NCI-H748 treated with DMSO at 0.1 percent for 48 hours (cell line): ENCODE measurements at regions not wholly inside any gene's neighbourhood (a gene's known extent, or its start where the extent isn't known, plus 50 kb on each side); places are given as distances from the start of the nearest gene placed in this dataset.
A peak's percentile ranks its signal among the peaks of the same experiment; 100 is the strongest.

Experiments used
- DNase-seq: peaks from one replicate; lab custom pipeline; 2025; lab: John Stamatoyannopoulos, UW

DNA sequence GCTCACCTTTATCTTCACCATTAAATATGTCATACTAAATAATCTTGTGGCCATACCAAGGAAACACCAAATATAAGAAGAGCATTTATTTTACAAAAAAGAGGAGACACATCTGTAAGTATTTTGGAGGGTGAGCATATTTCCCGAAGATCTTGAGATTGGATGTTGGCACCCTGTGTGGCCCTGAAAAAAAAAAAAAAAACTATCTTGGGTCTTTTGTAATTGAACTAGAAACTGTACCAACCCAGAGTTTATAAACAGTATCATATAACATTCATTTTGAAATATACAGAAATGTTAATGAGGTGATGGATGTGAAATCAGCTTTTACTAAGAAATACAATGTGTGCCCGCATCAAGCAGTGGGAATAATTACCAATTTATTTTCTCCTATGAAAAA lies 104.0 kb upstream of the FRMD6 start:
- no peak for DNase-seq

DNA sequence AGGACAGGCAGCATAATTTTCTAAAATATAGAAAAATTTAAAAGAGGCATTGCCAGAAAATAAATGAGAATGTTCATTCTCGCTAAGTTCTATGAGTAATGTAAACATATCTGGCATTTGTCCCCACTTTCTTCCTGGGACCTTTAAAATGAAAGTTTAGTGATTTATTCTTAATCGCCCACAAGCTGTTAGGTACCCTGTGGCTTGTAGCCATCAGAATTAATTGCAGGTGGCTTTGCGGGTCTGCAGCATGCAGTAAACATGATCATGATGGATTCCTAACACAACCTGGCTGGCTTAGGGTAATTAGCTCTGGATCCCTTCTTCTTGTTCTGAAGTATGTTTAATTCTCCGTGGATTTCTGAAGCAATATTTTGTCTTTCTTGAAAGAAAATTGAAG lies 103.5 kb upstream of the FRMD6 start:
- no peak for DNase-seq

DNA sequence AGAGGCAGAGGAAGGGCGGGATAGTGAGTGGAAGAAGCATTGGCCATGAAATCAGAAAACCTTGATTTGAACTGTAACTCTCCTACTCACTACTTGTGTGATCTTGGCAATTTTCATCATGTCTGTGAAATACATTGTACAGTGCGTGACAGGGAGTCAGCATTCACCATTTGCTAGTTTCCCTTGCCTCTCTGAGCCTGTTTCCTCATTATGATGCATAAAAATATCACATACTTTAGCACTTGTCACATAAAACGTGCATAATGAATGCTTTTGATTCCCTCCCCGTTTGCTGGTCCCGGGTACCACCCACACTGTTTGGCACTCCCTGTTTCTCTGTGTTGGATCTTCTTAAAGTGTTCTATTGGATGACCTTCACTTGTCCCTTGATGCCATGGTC lies 101.1 kb upstream of the FRMD6 start:
- DNase-seq: no peak

DNA sequence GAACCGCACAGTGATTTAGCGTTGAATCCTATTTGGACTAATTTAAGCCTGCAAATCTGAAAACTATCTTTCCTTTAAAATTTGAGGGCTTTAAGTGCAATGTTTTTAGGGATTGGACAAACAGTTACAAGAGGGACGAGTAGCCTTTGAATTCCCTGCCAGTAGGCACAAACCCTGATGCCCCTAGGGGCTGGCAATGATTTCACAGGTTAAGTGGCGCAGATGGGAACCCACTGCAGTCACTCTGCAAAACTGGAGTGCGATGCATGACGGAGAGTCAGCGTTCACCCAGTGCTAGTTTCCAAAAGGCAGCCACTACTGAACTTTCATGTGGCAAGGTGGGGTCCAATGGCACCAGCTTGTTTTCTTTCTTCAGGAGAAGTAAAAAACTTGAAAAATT lies 99.4 kb upstream of the FRMD6 start:
- DNase-seq: no peak

DNA sequence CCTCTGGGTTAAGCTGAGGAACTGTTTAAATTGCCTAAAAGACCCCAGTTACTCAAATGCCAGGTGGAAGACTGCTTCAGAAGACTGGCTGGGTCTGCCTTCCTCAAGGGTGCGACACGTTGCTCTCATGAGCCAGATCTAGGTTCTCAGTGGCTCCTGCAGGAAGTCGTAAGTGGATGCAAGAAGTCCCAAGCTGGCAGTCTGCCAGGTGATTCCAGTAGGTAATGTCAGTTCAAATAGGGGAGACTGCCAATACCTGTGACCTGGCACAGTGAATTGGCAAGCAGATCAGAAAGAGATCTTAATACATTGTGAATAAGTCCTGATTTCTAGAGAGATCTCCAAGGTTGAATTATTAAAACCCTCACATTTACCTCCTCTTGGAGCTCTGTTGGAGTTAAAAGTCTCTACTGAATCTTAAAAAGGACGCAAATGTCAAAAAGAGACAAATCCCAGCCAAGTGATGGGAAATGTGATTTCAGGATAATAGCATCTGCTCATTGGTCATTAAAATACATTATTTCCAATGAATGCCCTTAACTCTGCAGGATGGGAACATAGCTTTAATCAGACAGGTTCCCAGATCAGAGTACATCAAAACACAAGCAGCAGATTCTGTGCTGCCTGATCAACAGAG lies 98.8 kb upstream of the FRMD6 start:
- DNase-seq: peak; percentile 14

DNA sequence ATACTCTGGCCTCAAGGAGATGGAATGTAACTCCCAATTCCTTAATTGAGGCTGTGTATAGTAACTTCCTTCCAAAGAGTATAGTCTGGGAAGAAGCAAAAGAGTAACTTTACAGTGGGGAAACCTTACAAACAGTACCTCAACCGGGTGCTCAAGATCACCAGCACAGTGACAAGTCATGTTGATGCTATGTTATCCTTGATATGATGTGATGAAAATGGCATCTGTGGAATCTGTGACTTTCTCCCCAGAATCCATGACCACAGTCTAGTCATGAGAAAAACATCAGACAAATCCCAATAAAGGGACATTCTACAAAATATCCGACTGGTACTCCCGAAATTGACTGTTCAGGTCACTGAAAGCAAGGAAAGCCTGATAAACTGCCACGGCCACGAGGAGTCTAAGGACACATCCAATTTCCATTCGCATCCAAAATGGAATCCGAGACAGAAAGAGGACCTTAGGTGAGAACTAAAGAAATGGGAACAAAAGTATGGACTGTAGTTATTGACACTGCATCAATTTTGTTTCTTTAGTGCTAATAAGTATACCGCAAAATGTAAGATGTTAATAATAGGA lies 97.3 kb upstream of the FRMD6 start:
- DNase-seq: no peak

DNA sequence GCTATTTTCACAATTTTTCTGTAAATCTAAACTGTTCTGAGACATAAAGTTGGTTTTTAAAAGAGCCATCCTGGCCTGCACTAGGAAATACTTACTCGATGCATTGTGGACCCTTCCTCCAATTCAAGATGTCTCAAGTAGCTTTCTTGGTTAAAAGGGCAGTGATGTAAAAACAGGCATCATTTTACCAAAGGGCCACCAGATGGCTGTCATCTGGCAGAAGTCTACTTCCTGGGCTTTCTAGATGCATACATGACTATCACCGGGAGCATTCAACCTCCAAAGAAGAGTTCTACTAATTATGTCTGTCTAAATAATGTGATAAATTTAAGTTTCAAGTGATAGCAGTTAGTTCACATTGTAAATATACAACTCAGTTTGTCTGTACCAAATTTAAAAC lies 96.8 kb upstream of the FRMD6 start:
- DNase-seq: no peak

DNA sequence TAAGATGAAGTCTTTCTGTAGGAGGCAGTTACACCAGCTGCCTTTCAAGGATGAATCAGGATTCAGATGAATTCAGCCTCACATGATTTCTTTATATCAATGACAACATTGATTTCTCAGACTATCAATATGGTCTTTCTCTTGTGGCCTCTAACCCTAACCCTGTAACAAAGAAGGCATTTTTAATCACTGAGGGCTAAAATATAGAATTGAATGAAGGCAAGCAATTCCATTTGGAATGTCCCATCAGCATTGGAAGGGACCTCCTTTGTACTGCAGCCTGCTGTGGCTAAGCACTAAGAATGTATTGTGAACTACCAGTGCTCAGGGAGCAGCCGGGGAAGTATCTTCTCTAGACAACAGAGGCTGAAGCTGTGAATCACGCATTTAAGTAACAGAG lies 90.6 kb upstream of the FRMD6 start:
- DNase-seq: no peak

DNA sequence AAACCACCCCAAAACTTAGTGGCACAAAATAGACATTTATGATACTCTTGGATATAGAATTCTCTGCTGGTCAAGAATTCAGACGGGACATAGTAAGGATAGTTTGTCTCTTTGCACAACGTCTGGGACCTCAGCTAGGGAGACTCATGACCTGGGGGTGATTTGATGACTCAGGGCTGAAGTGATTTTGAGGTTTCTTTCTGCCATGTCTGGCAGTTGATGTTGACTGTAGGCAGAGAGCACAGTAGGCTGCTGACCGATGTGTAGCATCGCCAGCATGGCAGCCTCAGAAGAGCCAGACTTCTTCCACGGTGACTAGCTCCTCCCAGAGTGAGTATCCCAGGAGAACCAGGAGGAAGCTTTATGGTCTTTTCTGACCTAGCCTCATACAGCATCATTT lies 88.9 kb upstream of the FRMD6 start:
- DNase-seq: no peak

DNA sequence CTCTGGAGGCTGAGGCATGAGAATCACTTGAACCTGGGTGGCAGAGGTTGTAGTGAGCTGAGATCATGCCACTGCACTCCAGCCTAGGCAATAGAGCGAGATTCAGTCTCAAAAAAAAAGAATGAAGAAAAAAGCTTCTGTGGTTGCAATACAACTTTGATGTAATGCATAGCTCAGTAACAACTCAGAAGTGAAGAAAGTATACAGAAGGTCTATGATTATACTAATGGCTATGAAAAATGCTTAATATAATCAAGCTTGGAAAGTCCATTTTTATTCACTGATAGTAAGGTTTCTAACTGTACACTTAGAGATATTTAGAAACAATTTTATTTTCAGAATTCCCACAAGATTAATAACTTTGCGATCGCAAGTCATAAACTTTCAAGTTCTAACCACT lies 88.2 kb upstream of the FRMD6 start:
- DNase-seq: no peak

DNA sequence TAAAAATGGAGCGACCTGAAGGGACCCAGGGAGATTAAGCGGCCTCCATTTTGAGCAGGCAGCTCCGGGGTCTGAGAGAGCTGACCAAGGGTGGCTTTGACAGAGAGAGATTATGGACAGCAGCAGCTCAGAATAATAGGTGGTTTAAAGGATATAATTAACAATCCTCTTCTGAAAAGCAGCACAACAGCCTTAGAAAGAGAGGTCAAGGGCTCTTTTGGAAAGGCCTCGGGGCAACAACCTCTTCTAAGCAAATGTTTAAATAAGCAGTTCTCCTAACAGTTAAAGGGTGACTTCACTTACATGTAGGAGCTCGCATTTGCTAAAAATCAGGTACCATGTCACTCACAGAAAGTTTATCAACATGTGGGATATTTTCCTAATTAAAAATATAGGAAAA lies 87.2 kb upstream of the FRMD6 start:
- DNase-seq: peak; percentile 56

DNA sequence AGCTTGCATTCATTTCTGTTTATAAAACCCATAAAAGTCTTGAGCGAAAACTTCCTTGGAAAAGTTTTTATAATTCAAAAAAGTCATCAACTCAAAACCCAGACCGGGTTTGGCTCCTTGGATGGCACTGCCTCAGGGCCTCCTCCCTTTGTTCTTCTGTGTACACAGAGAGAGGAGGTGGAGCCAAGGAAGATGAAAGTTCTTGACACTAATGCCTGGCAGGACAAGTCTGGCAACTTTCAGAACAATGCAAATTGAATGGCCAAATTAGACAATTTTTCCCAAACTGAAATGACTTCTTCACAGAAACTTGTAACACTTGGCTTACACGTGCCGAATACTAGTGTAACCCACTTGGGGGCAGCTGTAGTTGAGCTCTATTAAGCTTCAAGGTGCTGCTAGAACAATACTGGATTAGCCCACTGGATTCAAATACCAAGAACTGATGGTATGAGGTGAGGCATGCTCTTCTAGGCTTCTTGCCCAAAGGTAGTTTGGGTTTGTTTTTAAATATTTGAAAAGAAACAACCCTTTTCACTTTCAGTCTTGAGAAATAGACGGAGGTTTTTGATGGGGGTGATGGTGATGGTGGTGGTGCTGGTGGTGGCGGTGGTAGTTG lies 86.6 kb upstream of the FRMD6 start:
- DNase-seq: no peak

DNA sequence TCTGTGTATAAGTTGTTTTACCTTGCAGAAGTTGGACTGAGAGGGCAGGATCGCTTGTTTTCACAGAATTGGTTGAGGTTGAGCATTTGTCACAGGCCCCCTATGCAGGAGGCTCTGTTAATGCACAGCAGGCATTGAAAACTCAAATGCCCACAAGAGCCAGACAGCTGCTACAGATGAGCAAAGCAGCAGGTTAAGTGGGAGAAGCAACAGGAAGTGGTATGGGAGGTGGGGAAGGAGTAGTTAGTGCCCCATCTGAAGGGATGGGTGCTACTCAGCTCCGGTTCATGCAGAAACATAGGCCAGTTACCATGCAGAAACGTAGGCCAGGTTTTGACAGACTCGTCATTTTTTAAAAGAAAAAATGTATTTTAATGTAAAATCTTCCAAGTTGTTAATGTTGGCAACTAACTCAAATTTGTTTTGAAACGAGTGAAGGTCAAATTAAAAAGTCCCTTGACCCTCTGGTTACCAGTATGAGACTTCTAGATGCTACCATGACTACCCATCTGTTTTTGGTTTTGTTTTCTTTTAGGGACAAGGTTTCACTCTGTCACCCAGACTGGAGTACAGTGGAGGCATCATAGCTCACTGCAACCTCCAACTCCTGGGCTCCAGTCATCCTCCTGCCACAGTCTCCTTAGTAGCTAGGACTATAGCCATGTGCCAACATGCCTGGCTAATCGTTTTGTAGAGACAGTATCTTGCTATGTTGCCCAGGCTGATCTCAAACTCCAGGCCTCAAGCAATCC lies 84.7 kb upstream of the FRMD6 start:
- DNase-seq: no peak

DNA sequence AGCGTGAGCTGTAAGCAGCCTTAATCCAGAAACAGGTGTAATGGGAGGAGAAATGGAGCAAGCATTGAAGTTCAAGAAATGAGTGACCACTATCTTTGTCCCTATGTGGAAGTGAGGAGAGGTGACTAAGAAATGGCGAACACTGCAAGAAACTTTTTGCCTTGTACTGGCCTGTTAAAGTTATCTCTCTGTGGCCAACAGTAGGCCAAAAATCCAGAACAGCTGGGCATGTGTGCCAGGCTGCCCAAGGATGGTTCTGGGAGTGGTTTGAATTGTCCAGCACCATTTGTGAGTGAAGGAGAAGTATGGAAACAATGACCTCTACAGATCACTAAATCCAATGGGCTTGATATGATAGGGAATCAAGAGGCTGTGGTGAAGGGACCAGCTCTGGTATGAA lies 83.3 kb upstream of the FRMD6 start:
- no peak for DNase-seq

DNA sequence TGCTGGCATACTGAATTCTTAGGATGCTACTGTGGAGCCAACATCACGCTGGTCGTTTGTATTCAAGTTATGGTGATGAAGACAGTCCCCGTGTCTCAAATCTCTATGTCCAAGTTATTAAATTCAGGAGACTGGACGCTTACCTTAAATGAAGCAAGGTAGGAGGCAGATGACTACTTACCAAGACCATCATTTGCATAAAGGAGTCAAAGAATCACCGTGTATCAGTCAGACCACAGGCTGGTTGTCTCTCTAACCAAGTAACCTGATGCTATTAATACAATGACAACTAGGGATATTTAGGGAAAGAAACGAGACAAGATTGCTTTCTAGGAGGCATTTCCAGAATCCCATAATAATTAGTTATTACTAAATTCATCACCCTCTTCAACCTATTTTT lies 78.1 kb upstream of the FRMD6 start:
- no peak for DNase-seq

DNA sequence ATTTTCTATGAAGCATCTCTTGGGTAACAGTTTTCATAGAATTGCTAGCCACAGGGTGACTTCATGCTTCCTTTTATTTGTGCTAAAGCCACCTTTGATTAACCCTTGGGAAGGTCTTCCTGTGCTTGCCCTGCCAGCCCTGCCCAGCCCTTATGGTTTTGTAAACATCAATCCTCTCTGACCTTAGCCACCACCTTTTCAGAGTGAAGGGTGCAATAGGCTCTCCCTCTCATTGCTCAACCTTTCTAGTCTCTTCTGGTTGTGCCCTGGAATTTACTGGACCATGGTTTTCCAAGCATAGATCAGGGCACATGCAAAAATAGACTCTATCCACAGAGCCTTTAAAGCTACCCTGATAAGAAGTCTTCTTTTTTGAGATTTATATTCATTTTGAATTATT lies 77.7 kb upstream of the FRMD6 start:
- no peak for DNase-seq

DNA sequence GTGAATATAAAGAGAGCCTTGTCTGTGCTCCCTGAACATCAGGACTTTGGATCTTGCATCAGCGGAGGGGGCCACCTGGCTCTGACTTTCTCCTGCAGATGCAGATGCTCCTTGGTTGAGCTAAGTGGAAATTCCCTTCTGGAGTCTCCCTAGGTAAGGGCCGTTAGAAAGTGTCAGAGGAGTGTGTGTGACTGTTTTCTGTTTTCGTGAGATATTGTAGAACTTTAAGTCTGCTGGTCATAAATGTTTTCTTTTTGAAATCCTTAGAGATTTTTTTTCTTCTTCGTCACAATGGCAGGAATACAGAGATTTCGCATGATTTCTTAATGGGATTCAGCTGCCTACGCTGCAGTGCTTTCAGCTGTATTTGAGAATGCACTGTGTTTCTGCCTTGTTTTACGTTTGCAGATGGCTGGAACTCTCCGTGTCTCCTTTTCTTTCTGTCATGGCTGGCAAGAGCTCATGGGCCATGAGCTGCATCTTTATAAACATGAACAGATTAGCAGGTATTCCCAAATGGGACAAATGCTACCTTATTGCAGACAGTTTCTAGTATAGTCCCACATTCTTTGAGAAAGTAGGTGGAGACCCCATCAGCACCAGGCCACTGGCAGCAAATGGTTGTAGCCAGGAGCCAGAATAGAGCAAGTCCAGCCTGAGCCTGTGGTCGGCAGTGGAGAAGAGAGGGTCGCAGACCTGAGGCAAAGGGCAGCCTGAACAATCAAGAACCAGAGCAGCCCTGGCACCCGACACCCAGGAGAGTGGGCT lies 76.2 kb upstream of the FRMD6 start:
- DNase-seq: no peak

DNA sequence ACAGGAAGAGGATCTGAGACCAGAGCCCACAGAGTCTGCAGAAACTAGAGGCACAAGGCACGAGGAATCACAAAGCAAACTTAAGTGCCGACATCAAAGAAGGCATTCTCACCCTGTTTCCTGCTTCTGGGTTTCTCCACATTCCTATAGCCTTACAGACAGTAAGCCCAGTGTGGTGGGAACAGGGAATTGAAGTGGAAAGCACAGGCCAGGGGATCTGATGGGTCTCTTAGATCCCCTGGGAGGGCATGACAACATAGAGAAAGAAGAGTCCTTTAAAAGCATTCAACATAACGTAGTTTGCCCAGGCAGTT lies 75.6 kb upstream of the FRMD6 start:
- no peak for DNase-seq

DNA sequence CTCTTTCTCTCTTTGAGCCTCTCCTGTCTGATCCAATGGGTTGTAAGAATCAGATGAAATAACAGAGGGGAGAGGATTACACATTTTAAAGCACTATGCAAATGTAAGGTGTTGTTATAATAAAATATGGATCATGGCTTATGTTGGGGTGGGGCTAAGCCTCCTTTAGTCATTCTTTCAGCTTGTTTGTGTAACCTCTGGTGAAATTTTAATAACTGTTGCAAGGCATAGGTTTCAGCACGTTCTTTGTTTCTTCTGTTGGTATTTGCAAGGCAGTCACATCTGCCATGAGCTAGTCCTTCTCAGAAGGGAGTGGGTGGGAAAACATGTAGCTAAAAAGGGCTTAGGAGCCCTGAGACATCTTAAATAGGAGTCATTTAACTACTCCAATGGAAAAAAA lies 74.8 kb upstream of the FRMD6 start:
- no peak for DNase-seq

DNA sequence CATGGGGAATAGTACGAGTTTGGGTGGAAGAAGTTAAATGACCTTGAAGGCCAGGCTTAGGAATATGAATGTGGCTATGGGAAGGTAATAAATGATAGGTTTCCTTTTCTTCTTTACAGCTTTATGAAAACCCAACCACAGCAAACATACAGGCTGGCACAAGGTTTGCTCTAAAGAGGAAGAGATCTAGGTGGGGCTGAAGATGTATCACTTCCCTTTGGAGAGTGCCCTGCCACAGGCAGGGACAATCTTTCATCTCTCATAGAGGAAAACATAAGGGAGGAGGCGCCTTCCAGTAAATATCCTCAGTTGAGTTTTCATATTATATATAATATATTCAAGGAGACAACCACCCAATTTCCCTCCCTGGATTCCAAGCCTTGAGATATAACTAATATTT lies 72.9 kb upstream of the FRMD6 start:
- no peak for DNase-seq

DNA sequence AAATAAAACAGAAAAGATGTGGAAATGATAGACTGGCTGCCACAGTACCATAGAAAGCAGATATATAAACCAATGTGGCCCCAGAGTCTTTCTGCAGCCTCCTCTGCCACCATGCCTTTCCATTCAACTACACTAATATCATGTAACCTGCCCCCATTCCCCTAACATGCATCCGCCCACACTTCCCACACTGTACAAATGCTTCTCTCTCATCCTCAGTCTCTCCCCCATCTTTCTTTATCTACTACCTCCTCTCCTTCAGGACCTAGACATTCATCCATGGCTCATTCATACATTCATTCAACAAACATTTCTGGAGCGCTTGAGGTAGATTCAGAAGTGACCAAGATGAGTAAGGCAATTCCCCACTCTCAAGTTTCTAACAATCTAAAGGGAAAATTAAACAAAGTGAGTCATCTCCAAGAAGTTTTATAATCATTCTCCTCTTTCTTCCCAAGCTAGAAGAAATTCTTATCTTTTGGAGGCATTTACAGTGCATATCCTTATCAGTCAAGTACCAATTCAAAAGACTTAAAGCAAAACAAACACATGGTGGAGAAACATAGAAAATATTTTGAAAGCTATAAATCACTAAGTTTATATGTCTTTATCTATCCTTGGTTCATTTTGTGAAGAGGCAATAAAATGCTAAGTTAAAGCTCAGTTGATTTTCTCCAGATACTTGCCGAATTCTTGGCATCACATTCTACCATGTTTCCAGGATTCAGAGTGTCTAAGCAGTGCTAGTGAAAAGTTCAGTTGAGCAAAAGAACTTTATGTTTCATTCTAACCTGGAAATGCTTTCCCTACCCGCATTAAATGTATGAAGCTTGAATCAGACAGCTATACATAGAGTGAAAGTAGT lies 70.5 kb upstream of the FRMD6 start:
- no peak for DNase-seq

DNA sequence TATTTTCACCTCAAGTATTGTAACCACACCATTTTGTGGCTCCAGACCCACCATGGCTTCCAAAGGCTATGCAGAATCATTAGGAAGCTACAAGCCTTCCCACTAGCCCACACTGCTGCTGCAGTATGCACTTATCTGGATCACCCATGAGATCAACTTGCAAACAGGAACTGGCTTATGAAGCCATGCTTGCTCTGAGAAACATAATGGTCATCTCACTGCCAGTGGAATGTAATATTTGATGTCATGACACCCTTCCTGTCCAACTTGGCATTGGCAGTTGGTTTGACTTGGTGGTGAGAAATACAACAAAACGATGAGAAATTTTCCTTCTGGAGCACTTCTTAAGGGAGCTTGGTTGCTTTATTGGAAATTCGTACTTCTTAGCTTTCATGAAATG lies 69.3 kb upstream of the FRMD6 start:
- no peak for DNase-seq
